ENCODE measurements at regions not wholly inside any gene's neighbourhood (a gene's known extent, or its start where the extent isn't known, plus 50 kb on each side); places are given as distances from the start of the nearest gene placed in this dataset.

DNA sequence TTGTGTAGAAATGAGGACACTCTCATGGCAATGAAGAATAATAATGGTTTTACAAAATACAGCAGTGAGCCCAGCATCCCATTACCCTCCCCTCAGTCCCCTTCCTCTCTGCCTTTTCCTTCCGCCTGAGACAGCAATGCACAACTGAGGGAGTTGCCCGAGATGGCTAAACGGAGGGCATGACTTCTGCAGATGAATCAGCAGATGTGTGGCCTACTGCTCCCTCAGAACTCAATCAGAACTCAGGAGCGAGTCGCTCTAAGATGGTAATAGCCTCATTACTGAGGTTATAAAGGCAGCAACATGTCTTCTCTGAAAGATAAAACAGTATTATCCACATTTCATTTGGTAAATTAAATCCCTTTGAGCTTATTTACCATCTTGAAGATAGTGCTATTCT lies 326.6 kb downstream of the ENC1 start:
- TF ChIP-seq, protein P1, sequence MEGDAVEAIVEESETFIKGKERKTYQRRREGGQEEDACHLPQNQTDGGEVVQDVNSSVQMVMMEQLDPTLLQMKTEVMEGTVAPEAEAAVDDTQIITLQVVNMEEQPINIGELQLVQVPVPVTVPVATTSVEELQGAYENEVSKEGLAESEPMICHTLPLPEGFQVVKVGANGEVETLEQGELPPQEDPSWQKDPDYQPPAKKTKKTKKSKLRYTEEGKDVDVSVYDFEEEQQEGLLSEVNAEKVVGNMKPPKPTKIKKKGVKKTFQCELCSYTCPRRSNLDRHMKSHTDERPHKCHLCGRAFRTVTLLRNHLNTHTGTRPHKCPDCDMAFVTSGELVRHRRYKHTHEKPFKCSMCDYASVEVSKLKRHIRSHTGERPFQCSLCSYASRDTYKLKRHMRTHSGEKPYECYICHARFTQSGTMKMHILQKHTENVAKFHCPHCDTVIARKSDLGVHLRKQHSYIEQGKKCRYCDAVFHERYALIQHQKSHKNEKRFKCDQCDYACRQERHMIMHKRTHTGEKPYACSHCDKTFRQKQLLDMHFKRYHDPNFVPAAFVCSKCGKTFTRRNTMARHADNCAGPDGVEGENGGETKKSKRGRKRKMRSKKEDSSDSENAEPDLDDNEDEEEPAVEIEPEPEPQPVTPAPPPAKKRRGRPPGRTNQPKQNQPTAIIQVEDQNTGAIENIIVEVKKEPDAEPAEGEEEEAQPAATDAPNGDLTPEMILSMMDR (IDR thresholded peaks at IDR 0.05) = no peak
- TF ChIP-seq POLR2A (IDR thresholded peaks at IDR 0.05) = no peak

Measured in uterus (tissue), 2 donors.